ENCODE measurements at regions not wholly inside any gene's neighbourhood (a gene's known extent, or its start where the extent isn't known, plus 50 kb on each side); places are given as distances from the start of the nearest gene placed in this dataset.

- TF ChIP-seq CTCF (IDR thresholded peaks at IDR 0.05 in 2 of 3, conservative IDR thresholded peaks at IDR 0.05 in 1 of 3; ENCODE audit: control insufficient read depth in 2 of 3, extremely low read depth in 1 of 3, insufficient read depth in 1 of 3, low read depth in 3 of 3, low read length in 3 of 3), result no peak
- no peak for TF ChIP-seq TCF3 (IDR thresholded peaks at IDR 0.05; ENCODE audit: borderline replicate concordance, insufficient read depth, low read depth, low read length)
- TF ChIP-seq POLR2A (IDR thresholded peaks at IDR 0.05; ENCODE audit: low read depth, low read length), result no peak
These were observed 92.8 kb upstream of the PRSS16 start for GRCh38 chr6:27154696-27155095.
